ENCODE measurements at regions not wholly inside any gene's neighbourhood (a gene's known extent, or its start where the extent isn't known, plus 50 kb on each side); places are given as distances from the start of the nearest gene placed in this dataset.

- no peak for DNase-seq (ENCODE audit: extremely low read depth in 1 of 11, low read depth in 9 of 11, low spot score in 4 of 11)
Observed at GRCh38 chr11:15602785-15603567, 488.3 kb downstream of the INSC start.

DNA sequence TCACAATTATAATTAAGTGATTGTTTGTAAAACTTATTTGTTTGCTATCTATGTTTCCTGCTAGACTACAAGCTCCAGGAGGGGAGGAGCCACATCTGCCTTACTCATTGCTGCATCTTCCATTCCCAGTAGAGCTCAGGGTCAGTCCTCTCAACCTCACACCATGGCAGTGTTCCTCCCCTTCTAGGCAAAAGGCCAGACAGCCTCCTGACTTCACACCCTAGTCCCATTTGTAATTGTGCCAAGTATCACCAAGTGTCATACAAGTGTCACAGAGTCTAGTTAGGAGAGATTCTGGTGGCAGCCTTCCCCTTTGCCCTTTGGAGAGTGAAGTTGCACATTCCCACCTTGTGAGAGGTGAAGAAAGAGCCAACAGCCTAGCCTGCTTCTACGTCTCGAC lies 490.4 kb downstream of the INSC start:
- no peak for DNase-seq (ENCODE audit: extremely low read depth in 1 of 11, low read depth in 9 of 11, low spot score in 4 of 11)

DNA sequence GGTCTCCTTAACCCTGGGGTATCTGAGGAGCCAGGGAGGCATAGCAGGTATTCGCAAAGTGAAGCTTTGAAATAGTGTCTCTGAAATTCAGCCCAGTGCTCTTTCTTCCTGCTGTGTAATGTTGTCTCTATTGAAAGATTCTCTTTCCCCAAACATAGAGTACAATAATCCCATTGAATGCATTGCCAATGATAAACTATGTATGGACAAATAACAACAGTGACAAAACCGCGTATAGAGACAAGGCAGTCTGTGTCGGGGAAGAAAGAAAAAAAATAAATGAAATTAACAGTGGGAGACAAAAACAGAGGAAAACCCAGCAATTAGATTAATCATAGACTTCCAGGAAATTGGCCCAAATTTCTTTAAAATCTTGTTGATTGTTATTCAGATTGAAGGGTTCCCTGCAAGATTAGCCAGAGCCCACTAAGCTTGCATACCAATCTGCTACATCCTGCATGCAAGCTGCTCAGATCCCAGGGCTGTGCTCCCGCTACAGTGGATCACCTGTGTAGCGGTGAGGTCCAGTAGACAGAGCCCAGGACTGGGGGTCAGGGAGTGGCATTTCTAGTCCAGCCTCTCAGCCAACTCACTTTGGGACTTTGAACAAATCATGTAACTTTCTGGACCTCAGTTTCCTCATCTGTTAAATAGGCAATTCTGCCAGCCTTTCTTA lies 492.8 kb downstream of the INSC start:
- no peak for DNase-seq (ENCODE audit: extremely low read depth in 1 of 11, low read depth in 9 of 11, low spot score in 4 of 11)

DNA sequence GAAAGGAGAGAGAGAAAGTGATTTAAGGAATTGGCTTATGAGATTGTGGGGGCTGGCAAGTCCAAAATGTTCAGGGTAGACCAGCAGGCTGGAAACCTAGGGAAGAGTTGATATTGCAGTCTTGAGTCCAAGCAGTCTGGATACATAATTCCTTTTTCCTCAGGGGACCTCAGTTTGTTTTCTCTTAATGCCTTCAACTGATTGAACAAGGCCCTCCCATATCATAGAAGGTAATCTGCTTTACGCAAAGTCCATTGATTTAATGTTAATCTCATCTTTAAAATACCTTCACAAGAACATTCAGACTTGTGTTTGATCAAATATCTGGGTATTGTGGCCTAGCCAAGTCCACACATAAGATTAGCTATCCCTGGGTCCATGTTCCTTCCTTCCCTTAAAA lies 494.7 kb downstream of the INSC start:
- no peak for DNase-seq (ENCODE audit: extremely low read depth in 1 of 11, low read depth in 9 of 11, low spot score in 4 of 11)

GRCh38 chr11:15610881-15611280 lies 496.2 kb downstream of the INSC start:
- DNase-seq (ENCODE audit: extremely low read depth in 1 of 11, low read depth in 9 of 11, low spot score in 4 of 11) = no peak

GRCh38 chr11:15613251-15613650 lies 498.5 kb downstream of the INSC start:
- no peak for DNase-seq (ENCODE audit: extremely low read depth in 1 of 11, low read depth in 9 of 11, low spot score in 4 of 11)

GRCh38 chr11:15613789-15614188 lies 499.1 kb downstream of the INSC start:
- no peak for DNase-seq (ENCODE audit: extremely low read depth in 1 of 11, low read depth in 9 of 11, low spot score in 4 of 11)

GRCh38 chr11:15615398-15616096 lies 500.8 kb downstream of the INSC start:
- no peak for DNase-seq (ENCODE audit: extremely low read depth in 1 of 11, low read depth in 9 of 11, low spot score in 4 of 11)

DNA sequence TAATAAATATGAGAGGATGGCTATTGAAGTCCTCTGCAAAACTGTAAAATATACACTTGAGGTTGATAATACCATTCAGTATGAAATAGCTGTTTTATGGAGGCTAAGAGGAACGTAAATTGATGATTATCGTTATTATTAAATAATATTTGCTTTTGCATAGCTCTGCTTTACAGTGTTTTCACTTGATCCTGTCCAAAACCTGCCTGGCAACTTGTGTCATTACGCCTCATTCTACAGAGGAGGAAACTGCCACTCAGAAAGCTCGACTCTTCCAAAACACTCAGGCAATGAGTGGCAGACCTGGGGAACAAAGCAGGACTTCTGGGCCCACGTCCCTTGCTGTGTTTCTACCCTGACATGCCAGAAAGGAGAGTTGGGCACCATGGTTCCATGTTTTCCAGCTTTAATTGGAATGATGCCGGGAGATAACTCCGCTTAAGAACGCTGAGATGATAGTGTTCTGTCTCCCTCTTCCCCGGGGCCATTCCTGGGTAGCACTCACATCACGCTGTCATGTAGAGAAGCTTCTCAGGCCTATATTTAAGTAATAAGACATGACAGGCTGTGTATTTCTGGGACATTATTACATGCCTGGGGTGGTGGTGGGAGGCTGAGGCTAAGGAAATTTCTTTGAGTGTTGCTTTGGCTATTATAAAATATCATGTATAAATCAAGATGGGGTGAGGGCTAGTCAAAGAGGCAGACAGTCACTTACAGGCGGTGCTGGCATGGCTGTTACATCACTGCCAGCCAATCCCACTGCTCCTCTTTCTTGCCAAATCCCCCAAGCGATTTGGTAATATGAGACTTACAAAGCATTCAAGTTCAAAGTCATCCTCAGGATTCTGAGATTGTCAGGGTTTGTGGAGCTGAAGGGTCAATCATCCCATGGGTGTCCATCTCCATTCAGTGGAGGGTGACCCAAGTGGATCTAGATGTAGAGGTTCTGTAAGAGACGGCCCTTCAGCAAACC lies 501.7 kb downstream of the INSC start:
- no peak for DNase-seq (ENCODE audit: extremely low read depth in 1 of 11, low read depth in 9 of 11, low spot score in 4 of 11)

DNA sequence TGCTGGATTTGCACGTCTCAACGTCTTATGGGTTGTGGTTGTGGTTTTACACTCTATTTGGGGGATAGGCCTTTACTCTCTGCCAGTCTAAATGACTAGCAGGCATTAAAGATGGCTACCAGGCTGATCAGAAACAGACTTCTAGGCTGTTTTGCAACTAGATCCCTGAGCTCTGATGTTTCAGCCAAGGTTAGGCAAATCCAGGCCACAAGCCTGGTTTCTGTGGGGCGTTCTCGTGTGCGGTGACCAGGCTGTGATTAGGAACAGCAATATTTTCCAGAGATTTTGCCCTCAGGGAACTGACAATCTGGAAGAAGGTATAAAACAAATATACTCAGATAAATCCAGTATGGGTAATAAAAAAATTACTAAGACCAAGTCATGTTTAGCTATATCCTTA lies 502.4 kb downstream of the INSC start:
- no peak for DNase-seq (ENCODE audit: extremely low read depth in 1 of 11, low read depth in 9 of 11, low spot score in 4 of 11)

- DNase-seq (ENCODE audit: extremely low read depth in 1 of 11, low read depth in 9 of 11, low spot score in 4 of 11) = no peak
Observed at GRCh38 chr11:15618583-15619032, 503.9 kb downstream of the INSC start.

DNA sequence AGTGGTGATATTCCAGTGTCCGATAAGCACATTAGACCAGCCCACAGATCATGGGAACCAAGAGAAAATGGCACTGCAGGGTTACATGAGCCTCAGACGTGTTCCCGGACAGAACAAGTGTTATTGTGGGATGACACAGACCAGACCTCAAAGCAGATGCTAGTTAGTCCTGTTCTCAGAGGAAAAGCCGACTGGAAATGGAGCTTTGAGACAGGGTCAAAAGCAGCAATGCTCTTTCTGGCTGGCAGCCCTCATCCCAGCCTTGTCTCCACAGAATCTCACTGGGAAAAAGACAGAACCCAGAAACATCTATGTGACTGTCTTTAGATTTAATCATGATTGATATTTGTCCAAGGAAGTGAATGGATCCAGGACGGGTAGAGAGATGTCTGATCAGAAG lies 506.8 kb downstream of the INSC start:
- no peak for DNase-seq (ENCODE audit: extremely low read depth in 1 of 11, low read depth in 9 of 11, low spot score in 4 of 11)

DNA sequence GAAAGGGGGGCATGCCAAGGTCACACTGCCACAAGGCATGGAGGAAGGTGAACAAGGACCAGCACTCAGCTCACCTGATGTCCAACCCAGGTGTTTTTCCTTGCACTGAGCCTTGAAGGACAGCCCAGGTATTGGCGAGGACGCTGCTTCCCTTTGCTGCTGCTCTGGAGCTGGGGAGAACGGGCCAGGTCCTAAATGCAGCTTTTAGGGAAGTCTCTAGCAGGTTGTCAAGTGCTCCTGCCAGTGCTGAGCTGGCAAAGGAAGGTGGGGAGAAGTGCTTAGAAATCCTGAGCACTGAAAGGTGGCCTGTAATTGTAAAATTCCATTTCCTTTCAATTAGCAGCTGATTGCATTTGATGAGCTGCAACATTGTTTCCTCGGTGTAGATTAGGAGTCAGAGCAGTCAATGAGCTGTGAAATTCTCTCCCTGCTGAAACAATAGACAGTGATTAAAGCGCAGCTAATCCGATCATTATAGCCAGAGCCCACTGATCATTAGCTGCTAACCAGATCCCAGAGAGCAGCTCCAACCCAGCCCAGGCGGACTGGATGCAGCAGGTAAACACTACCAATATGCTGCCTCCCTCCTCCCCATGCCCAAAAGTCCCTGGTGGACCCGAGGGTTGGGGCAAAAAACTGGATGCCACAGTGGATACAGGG lies 507.6 kb downstream of the INSC start:
- DNase-seq (ENCODE audit: extremely low read depth in 1 of 11, low read depth in 9 of 11, low spot score in 4 of 11) = no peak

DNA sequence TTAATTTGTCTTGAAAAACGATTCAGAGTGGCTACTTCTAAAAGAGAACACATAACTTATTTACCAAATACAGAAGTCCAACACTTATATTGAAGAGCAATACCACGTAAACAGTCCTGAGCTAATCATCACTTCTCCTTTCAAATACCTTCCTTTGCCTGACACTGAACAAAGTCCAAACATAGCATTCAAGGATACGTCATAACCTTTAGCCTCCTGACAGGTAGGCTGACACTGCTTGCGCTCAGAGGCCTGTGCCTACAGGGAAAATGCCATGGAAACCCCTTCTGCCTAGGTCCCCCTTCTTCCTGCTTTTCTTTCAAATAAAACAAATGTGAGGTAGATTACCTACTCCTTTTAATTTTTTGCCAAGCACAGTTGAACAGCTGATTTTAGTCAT lies 510.0 kb downstream of the INSC start:
- no peak for DNase-seq (ENCODE audit: extremely low read depth in 1 of 11, low read depth in 9 of 11, low spot score in 4 of 11)

GRCh38 chr11:15625691-15626090 lies 511.0 kb downstream of the INSC start:
- DNase-seq (ENCODE audit: extremely low read depth in 1 of 11, low read depth in 9 of 11, low spot score in 4 of 11) = no peak

- no peak for DNase-seq (ENCODE audit: extremely low read depth in 1 of 11, low read depth in 9 of 11, low spot score in 4 of 11)
Observed at GRCh38 chr11:15627560-15627959, 512.8 kb downstream of the INSC start.

DNA sequence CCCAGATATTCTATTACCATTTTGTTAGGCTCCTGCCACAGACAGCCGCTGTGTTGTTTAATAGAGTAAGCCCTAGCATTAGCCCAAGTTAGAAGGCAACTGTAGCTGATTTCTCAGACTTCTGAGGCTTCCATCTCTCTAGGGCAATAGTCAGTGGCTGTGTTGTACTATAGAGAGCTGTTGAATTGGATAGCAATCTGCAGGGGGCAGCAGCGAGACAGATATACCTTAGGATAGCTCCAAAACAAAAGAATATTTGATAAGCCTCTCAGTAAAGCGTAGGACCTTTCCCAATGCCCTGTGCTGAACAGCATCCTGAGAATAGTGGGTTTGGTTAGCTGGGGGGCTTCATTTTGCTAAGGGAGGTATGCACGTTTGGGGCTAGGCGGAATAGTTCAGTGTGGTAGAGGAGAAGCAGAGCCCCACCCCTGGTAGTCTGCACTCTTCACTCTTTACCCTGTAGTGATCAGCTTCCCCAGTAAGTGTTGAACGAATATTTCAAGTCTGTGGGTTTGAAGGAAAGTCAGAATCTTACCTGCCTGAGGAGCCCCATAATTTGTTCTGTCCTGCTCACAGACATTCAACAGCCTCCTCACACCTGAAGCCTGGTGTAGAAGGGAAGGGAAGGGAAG lies 515.1 kb downstream of the INSC start:
- DNase-seq (ENCODE audit: extremely low read depth in 1 of 11, low read depth in 9 of 11, low spot score in 4 of 11) = no peak

DNA sequence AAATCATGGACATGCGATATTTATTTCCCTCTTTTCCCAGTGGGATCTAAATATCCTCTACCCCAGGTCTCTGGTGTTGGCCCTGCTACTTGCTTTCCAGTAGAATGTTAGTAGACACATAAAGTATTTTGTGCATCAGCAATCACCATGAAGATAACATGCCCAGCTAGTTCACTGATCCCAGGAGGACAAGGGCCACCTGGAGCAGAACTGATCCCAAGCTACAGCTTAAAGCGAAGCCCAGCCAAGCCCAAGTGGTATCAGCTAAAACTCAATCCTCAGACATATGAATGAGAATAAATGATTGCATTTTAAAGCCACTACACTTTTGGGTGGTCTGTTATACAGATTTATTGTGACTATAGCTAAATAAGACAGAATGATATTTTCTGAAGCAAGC lies 516.2 kb downstream of the INSC start:
- DNase-seq (ENCODE audit: extremely low read depth in 1 of 11, low read depth in 9 of 11, low spot score in 4 of 11) = no peak
